ENCODE measurements at regions not wholly inside any gene's neighbourhood (a gene's known extent, or its start where the extent isn't known, plus 50 kb on each side); places are given as distances from the start of the nearest gene placed in this dataset.
"Not testable (repeated sequence)": the region's sequence is repeated elsewhere in the genome, so short reads cannot be mapped to it uniquely, and the experiment has no call there.

DNA sequence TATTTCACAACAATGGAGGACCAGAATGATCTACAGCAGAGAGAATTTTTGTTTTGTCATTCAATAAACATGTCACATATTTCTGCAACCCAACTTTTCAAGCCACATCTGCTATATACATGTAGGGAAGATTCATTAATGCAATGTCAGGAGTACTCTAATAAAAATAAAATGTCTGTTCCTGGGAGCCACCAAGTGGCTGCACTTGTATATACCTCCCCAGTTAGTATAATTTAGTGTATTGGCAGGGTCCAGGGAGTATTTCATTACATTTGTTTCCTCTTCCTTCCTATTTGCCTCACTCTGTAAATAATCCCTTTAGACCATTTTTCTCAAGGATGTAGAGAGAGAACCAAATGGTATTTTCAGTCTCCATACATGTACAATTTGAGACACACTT is 1169.0 kb downstream of the DIAPH3 start:
- DNase-seq (ENCODE audit: low read depth): no peak

DNA sequence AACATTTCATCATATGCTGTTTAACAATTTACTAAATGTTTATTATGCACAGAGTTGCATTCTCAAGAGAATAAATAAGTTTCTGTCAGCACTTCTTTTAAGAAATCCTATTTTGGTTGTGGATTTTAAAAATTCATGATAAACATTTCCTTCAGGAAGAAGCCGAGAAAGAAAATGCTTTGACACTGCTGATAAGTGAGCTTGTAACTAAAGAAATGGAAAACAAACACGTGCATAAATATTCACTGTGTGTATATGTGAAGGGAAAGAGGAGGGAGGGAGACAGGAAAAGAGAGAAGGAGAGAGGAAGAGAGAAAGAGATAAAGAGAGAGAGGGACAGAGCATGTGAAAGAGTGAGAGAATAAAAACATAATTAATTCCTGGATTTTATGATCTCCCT is 1165.0 kb downstream of the DIAPH3 start:
- DNase-seq (ENCODE audit: low read depth): no peak

DNA sequence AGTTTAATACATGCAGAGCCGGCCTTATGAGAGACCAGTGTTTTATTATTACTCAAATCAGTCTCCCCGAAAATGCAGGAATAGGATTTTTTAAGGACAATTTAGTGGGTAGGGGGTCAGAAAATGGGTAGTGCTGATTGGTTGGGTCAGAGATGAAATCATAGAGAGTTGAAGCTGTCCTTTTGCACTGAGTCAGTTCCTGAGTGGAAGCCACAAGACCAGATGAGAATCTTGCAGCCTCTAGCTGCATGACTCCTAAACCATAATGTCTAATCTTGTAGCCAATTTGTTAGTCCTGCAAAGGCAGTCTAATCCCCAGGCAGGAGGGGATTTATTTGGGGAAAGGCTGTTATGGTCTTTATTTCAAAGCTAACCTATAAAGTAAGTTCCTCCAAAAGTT is 1163.9 kb downstream of the DIAPH3 start:
- no peak for DNase-seq (ENCODE audit: low read depth)

DNA sequence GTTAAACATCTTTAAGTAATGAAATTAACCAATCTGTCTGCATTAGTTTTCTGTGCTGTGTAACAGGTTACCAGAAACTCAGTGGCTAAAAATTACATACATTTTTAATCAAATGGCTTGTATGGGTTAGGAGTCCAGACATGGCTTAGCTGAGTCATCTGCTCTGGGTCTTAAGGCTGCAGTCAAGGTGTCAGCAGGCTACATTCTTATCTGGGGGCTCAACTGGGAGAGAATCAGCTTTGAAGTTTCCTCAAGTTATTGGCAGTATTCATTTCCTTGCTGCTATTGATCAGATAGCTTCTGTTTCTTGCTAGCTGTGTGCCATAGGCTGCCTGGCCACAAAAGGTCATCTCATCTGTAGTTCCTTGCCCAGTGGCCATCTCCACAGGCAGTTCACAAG is 1163.0 kb downstream of the DIAPH3 start:
- no peak for DNase-seq (ENCODE audit: low read depth)

DNA sequence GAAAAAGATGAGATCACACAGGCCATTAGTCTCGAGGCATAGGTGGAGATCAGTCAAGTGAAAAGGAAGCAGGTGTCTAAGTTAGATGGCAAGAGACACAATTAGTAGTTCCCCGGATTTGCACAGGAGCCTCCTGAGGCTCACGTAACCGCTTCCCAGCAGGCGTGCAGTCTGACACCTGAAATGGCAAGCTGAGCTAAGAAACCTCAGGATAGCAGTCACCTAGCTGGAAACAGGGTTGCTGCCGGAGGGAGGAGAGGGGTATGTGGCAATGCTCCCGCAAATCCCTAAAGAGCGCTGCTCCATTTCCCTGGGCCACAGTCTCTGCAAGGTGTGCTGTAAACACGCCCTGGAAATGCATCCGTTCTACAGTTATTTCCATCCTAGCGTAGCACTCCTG is 1151.0 kb downstream of the DIAPH3 start:
- DNase-seq (ENCODE audit: low read depth): no peak

DNA sequence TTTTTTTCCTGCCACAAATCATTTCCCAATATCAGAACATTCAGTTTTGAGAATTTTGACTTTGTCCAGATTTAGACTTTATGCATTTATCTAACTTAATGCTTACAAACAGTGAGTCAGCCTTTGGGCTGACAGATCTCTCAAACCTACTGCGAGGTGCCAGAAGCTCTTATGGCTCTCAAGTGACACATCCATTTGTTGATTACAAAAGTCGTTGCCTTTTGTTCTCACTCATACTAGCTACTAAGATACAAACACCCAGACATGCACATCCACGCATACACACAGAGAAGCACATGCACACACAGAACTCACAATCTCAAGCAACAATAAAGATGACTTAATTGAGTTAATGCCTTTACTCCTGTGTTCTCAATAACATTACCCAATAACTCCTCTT is 1147.5 kb downstream of the DIAPH3 start:
- no peak for DNase-seq (ENCODE audit: low read depth)

DNA sequence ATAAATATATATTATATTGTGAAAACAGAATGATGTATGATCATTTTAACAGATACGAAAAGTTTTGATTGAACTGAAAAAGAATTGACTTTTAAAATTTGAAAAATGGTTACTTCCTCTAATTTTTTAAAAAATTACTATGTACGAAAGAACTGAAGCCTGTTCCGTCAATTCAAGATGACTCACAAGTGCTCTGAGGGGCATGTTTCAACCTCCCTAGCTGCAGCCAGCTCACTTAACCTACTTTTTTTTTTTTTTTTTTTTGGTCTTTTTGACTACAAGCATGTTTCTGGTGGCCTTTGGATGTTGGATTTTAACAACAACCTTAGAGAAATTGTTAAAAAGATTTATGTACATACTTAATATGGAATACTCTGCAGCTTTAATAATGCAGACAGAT is 1139.3 kb downstream of the DIAPH3 start:
- no peak for DNase-seq (ENCODE audit: low read depth)

DNA sequence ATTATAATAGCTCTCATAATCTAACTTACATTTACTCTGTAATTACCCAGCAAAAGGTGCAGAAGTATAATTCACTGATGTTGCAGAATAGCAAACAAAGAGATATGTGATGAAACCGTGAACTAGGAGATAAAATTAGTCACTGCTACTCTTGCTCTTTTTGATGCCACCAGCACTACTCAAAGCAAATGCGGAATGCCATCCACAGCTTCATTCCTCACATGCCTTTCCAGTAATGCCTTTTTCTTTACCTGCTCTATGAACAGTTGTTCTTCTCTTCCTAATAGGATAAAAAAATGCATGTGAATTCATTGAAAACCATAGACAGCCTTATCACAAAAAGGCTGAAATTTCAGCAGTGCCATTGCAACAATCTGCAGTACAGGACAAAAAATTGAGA is 1129.5 kb downstream of the DIAPH3 start:
- DNase-seq (ENCODE audit: low read depth): no peak

DNA sequence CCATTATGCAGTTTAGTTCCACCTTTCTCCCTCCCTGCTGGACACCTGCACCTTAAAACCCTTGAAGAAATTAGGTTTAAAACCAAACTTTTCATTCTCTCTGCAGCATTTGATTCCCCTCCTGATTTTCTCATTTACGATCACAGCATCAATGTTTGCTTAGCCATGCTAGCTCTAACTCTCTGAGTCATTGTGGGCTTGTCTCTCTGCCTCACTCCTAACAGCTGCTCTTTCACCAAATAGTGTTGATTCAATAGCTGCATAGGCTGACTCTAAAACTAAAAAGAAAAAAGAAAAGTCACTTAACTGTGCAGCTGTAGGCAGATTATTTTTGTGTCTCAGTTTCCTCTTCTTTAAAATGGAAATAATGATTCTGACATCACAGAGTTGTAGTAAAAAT is 1124.9 kb downstream of the DIAPH3 start:
- DNase-seq (ENCODE audit: low read depth): no peak

DNA sequence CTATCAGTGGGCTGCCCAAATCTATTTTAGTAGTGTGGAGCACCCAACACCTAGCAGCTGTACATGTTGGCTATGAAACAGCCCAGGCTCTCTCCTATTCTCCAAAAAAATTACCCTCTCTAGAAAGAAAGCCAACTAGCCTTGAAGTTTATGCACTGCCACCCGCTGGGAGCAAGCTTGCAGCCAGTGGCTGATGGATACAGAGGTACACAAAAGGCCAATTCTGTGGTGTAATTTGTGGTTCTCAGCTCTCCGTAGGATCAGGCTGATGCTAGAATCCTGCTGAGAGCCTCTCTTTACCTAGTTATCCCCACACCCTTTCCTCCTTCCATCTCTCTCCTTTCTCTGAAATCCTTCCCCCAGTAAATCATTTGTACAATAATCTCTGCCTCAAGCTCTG is 1120.7 kb downstream of the DIAPH3 start:
- DNase-seq (ENCODE audit: low read depth): no peak

DNA sequence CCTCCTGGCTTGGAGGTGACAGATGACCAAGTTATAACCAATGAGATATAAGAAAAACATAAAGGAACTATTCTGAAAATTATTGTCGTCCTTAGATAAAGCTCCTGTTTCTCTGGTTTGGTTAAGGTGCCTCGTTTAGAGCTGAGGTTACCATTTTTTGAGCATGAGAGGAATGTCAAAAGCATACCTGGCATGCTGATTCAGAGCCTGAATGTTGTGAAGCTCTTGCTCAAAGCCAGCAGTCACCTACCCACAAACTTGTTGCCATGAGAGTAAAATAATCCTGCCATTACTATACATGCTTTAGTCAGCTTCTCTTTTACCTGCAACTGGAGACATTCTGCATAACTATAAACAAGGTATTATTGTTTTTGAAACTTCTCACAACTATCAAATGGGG is 1116.2 kb downstream of the DIAPH3 start:
- no peak for DNase-seq (ENCODE audit: low read depth)

DNA sequence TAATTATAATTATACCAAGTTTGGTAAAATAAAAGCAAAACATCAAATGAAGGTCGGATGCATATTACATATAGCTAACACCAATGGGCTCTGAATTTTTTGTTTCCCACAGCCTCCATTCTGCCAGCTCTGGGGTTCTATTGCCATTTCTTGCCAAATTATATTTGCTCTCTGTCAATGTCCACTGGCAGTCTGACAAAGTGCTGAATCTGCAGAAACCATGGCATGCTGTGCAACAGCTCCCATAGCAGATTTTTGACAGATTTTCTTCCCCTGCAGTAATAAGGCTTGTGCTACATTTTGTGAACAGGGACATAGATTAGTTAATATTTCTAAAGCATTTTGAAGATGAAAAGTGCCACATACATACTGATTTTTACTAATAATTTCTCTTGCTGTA is 1102.1 kb downstream of the DIAPH3 start:
- DNase-seq (ENCODE audit: low read depth): no peak

DNA sequence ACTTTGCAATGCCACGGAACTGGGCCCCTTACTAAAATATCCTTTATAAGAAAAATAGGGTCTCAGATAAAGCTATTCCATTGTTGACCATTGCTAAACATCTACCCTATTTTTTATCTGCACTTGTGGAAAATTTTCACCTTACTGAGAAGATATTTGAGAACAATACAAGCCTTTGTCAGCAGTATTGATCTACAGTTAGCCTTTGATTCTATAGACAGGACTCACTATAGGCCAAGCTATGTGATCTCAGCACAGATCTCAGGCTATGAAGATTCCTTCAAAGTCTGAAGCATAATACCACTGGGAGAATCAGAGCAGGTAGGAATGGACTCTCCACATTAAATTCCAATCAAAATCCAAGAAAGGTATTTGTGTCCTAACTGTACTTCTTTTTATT is 1099.7 kb downstream of the DIAPH3 start:
- no peak for DNase-seq (ENCODE audit: low read depth)

DNA sequence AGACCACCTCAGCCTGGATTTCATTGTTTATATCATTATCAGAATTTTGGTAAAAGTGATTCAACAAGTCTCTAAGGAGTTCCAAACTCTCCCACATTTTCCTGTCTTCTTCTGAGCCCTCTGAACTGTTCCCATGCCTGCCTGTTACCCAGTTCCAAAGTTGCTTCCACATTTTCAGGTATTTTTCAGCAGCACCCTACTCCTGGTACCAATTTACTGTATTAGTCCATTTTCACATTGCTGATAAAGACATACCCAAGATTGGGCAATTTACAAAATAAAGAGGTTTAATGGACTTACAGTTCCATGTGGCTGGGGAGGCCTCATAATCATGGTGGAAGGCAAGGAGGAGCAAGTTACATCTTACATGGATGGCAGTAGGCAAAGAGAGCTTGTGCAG is 1087.3 kb downstream of the DIAPH3 start:
- not testable (repeated sequence) for DNase-seq (ENCODE audit: low read depth)

DNA sequence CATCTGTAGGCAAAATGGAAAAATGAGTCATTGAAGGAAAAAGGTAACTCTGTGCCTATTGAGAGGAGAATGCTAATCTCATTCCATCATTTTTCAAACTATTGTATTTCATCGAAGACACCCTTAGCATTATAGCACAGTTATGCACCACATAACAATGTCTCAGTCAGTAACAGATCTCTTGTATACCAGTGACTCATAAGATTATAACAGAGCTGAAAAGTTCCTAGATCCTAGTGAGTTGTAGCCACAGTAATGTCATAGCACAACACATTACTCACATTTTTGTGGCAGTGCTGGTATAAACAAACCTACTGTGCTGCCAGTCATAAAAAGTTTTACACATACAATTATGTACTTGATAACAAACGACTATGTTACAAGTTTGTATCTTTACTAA is 1077.6 kb downstream of the DIAPH3 start:
- DNase-seq (ENCODE audit: low read depth): no peak

DNA sequence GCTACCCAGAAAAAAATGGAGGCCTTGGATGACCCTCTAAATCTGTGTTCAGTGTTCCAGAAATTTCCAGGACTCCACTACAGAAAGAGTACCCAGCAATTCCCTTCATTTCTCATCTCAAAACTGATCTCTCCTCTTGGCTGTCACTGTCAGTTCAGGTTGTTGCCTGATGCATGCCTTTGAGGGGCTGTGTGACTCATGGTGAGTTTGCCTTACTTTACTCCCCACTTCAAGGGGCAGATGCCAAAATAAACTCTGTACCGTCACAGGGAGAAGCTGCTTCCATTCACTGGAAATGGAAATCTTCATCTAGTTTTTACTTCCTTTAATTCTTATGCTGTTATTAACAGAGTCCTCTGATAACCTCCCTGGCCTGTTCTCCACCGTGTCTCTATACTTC is 1075.0 kb downstream of the DIAPH3 start:
- DNase-seq (ENCODE audit: low read depth): no peak

DNA sequence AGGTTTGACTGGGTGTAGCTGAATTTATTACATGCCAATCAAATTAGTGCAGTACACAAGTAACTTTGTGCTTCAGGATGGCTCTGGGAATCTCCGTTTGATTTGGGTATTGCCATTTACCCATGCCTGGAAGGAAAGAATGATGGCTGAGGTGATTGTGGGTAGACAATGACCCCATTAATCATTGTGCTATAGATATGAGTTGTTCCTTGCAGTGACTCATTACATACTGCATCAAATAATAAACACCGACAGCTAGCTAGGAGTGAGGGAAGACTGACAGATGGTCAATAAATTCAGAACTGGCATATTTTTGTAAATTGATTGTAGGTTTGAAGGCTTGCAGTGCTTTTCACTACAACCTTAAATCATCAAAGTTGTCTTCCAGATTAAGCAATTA is 1069.5 kb downstream of the DIAPH3 start:
- no peak for DNase-seq (ENCODE audit: low read depth)

DNA sequence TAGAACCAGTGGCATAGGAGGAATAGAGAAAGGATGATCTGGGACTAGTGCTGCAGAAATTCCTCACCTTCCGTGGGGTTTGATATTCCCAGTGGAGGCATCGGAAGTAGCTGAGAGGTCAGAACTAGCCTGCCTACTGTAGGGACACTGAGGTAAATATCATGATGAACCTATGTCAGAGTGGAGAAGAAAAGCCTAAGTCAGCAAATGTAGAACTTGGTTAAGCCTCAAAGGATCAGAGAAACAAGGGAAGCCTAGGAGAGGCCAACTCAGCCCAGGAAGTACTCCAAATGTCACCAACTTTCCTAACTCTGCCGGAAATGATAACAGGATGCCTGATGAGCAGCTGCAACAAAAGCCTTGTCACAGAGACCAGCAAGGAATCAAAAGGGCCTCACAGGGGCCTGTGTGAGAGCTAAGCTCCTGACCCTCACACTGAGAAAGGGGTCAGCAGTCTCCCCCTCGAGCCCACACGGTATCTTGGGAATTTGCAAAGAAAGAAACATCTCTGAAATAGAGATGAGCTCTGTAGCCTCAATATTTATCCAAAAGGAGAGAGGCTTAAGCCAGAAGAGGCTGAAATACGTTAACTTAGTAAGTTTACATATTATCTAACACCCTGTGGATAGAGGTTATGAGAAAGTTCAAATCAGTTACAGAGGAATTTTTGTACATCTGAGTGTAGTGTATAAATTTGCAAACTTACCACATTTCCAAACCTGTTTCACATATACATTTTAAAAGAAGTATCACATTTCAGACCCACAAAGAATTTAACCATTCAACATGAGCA is 1064.3 kb downstream of the DIAPH3 start:
- no peak for DNase-seq (ENCODE audit: low read depth)

DNA sequence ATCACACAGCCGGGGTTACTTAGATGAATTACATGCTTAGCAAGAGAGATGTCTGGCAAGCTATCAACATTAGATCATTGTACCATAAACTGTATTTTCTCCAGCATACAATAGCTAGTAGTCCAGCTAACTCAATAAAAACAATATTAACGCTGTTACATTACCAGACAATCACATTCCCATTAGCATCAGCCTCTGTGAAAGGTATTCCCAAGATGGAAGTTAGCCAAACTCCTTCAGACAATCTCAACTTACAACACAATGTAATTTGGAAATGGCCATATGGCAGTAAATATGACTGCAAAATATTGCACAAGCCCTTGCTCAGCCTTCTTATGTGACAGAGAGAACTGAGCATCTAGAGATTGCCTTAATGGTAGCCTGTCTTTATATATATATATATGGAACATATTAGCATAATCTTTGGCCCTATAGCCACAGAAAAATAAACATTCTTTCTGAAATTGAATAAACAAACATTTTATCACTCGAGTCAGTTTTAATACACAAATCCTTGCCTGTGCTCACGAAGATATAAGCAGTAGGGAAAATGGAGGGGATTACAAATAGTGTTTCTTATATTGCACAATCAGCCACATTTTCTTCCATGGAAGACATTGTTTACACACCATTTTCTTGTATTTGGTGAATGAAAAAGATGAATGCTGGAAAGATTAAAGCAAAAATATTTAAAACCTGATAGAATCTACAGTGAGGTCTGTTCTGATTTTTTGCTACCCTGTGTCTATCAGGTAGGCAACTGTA is 1060.5 kb downstream of the DIAPH3 start:
- DNase-seq (ENCODE audit: low read depth): no peak

DNA sequence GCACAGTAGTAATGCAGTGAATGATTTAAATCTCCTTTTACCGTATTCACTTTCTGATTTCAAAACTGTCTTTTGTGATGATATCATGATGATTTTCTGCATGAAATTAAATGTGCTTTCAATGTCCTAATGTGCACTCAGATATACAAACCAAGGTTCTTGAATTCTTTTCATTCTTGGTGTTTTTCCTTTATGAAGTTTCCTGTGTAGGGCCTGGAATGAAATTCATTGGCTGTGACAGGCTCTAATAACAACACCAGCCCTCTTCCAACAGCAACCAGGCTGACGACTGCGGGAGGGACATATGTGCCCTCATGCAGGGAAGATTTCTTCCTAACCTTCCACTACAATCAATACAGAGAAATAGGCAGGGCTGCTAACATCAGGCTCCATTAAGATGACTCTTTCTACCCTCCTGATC is 1052.0 kb downstream of the DIAPH3 start:
- DNase-seq (ENCODE audit: low read depth): no peak

DNA sequence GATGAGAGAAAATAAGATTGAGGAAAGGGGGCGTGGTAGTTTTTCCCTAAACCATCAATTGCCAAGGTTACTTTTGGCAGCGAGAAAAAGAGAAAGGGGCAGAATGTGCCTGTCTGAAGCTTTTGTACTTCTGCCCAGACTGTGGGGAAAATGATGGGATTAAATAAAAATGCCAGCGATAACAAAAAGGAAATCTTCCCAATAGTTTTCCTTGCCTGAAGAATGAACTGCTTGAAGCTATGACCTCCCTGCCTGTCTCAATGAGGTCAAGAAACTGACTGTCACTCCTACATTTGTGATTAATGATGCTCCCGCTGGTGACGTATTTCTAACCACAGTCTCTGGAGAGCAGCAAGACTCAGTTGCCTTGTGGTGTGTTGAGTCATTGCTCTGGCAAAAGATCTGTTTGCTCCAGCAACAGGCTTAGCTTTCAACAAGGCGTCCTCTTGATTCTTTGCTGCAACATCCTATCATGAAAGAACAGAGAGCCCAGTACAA is 1051.5 kb downstream of the DIAPH3 start:
- no peak for DNase-seq (ENCODE audit: low read depth)

DNA sequence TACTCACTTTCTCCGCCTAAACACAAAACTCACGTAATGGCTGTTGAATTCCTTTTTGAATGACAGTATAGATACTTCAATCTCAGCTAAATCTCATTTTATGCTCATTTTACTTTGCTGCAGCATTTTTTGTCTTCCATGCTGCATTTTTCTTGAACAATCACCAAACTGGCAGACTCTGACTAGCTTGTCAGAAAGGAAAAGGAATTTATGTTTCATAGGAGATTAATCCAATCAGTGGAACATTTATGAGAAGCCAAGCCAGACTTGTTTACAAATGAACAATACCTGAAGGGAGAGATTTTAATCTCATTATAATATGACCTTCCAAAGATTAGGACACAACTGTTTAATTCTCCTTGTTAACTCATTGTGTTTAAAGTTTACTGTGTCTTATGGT is 1044.3 kb downstream of the DIAPH3 start:
- DNase-seq (ENCODE audit: low read depth): no peak

DNA sequence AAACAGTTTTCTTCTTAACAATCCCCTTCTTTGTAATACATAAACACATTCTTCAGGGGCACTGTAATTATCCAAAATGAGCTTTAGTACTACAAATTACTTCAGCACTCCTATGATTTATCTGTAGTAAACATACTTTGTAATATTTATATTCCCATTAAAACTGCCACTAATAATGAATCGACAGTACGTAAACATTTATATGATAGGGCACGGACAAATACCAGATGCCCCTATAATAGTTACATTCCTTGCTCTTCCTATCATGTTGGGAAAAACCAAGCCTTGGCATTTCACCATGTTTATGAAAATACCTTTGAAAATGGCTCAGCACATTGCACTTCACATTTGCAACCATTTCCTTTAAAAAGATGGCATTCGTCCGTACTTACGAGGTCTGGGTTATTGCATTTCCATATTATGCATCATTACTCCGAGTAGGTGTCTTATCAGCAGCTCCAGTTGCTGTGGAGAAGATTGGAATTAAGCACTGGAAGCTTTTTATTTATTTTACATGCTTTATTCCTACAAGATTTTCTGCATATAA is 1043.4 kb downstream of the DIAPH3 start:
- no peak for DNase-seq (ENCODE audit: low read depth)

All from stimulated activated CD4-positive, alpha-beta T cell treated with anti-CD3 and anti-CD28 coated beads, Interleukin-2, amount 100 ng/mL, for 4 hours (primary cell).